RWPE1 (cell line): ENCODE measurements at regions not wholly inside any gene's neighbourhood (a gene's known extent, or its start where the extent isn't known, plus 50 kb on each side); places are given as distances from the start of the nearest gene placed in this dataset.

ENCODE experiments used
- CTCF ChIA-PET: fragments of 350-600 bp; sonication (Branson Sonifier 250); formaldehyde crosslinking; extraction: SDS; loops from one replicate; lab custom pipeline; 2021; lab: Yijun Ruan, JAX
- POLR2A ChIA-PET: fragments of 400-600 bp; formaldehyde crosslinking; extraction: SDS; loops from one replicate; lab custom pipeline; 2020; ENCODE audit warnings: antibody characterized with exemption; ENCODE audit not compliant: low non-redundant PET; lab: Yijun Ruan, JAX
- DNase-seq: peaks from one replicate; pipeline ENCODE4 v3.0.0; 2012; ENCODE audit warnings: low spot score
- H3K27ac ChIP-seq: fragments of 450-650 bp; 2 replicates; pipeline ENCODE4 v1.5.1; 2017
- TF ChIP-seq, protein P1 (sequence below): fragments of 450-650 bp; conservative IDR thresholded peaks from 2 replicates; pipeline ENCODE4 v1.5.1; 2017; ENCODE audit warnings: low read depth, mild to moderate bottlenecking

DNA sequence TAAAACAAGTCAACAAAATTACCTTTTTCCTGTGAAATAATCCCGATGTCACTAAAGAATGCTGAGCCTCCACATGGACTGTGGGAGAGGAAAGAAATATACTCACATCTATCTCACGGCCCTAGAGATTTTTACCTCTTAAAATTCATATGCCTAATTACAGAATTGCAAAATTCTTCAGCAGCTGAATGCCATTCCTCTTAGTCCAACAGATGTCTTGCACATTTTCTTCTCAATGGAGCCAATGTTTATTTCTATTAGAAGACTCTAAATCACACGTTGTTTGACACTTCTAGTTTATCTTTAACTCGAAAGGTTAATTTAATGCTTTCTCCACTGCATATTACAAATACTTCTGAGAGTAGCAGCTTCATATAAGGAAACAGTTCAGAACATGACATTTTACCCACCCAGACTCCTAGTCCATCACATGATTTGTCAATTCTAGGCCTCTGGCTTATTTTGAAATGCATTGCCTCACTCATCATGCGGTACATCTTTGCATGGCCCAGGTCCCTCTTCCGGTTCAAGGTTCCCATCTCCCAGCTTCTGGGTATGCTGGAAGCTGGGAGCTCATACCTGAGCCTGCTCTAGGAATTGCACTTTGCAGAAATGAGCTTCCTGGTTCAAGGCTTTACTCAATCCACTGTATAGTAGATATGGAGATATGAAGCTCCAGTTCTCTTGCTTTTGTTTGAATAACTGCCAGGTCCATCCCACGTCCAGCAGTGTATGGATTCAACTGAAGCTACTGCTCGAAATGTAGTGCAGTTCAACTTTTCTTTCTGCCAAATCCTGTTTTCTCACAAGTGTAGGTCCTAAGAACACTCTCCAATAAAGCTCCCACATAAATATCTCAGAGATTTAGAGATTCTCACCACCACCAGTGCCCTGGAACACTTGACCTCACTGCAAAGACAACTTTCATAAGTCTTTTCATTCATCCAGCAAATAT lies 306.2 kb downstream of the GPR37 start:
- ChIA-PET POLR2A (no interaction called here), CTCF (interaction anchor here (0.5 to 0.6 kb wide), 3 partner anchors 53 to 228 kb away, joined by 3 to 4 read pairs (median 3); no protein-coding TSS in a partner anchor)
- TF ChIP-seq, protein P1, sequence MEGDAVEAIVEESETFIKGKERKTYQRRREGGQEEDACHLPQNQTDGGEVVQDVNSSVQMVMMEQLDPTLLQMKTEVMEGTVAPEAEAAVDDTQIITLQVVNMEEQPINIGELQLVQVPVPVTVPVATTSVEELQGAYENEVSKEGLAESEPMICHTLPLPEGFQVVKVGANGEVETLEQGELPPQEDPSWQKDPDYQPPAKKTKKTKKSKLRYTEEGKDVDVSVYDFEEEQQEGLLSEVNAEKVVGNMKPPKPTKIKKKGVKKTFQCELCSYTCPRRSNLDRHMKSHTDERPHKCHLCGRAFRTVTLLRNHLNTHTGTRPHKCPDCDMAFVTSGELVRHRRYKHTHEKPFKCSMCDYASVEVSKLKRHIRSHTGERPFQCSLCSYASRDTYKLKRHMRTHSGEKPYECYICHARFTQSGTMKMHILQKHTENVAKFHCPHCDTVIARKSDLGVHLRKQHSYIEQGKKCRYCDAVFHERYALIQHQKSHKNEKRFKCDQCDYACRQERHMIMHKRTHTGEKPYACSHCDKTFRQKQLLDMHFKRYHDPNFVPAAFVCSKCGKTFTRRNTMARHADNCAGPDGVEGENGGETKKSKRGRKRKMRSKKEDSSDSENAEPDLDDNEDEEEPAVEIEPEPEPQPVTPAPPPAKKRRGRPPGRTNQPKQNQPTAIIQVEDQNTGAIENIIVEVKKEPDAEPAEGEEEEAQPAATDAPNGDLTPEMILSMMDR: no peak
- DNase-seq: no peak
- H3K27ac ChIP-seq: no peak overlapping the region

DNA sequence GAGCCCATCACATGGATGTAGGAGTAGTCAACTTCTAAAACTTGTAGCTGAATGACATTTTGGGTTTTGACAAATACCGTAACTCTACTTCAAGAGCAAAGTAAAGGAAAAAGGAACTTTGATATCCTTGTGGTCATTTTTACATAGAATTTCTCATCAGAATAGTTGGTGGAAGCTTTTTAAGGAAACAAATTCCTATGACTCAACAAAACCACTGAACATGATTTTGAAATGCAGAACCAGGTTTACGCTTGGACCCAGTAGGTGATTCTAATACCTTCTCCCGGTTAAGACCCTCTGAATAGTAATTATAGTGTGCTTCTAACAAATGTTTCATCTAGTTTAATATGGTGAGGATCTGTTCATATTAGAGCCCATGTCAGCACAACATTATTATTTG lies 307.8 kb downstream of the GPR37 start:
- DNase-seq: no peak
- CTCF ChIA-PET: no interaction called here
- TF ChIP-seq, protein P1: no peak
- no peak overlapping the region for H3K27ac ChIP-seq
- POLR2A ChIA-PET: interaction anchor here (0.6 kb wide), 1 partner anchor 373 kb away, joined by 6 read pairs; no protein-coding TSS in a partner anchor

DNA sequence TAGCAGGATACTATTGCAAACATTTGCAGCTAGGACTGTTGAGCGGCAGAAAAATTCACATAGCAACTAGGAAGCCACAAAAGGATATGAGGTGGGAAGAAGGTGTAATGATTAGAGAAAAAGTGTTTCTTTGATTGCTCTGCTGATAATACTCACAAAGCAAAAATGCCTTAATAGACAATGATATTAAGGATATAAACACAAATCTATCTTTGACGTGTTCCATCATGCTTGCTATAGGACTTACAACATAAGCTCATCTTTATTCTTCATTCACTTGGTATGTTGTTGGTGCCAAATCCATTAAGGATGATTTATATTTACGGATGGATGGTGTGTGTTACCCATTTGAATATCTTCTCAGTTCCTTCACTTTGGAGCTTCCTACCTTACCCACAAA lies 309.3 kb downstream of the GPR37 start:
- ChIA-PET CTCF (no interaction called here), POLR2A (no interaction called here)
- no peak overlapping the region for H3K27ac ChIP-seq
- TF ChIP-seq, protein P1: no peak
- DNase-seq: no peak

DNA sequence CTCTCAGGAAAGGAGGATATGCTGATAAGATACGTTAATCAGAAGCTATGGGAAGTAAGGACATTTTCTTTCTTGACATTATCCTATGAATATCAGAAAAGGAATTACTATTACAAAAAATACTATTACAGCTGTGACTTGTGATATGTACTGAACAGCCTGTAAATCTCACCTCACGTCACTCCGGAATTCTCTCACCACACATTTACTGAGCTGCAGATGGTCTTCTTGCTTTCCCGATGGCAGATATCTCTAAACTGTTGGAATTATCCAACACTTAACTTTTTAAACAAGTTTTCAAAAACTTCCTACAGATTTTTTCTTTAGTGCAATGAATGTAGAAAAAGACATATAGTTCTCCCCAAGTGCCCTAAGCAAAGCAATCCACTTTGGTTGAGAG lies 313.4 kb downstream of the GPR37 start:
- no peak overlapping the region for H3K27ac ChIP-seq
- TF ChIP-seq, protein P1: no peak
- no peak for DNase-seq
- ChIA-PET POLR2A (no interaction called here), CTCF (no interaction called here)

GRCh38 chr7:124449896-124450295 lies 315.7 kb downstream of the GPR37 start:
- CTCF ChIA-PET: no interaction called here
- POLR2A ChIA-PET: no interaction called here
- TF ChIP-seq, protein P1: no peak
- DNase-seq: no peak
- H3K27ac ChIP-seq: no peak overlapping the region

DNA sequence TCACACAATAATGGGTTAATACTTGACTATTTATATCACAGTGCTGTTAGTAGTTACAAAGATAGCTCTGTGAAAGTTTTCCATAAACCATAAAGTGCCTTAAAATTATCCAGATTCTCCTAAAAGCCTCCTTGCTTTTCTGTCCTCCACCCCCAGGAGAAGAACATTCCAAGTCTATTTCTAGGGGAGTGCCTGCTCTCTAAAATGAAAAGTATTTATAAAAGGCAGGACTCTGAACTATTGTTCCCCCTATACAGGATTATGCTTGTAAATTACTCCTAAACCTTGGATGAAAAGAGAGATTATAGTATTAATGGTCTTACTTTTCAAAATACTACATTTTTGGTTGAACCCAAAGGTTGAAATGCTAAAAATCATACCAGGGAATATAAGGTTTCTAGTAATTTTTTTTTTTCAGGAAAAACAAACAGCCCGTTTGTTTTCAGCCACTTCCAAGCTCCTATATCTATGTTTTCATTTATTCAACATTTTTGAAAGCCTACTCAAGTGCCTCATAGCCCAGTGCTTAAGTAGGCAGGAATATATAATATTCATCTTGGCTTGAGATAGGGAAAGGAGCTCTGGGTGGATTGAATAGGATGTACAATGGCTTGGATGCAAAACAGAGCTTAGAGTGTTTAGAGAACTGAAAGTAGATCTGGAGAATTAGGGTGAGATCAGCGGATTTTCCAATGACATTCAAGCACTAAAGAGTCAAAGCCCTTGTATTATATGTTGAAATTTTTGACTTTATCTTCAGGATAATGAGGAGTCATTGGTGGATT lies 320.7 kb downstream of the GPR37 start:
- ChIA-PET CTCF (interaction anchor here (1.0 kb wide), 1 partner anchor 16 kb away, joined by 3 read pairs; no protein-coding TSS in a partner anchor), POLR2A (no interaction called here)
- TF ChIP-seq, protein P1: no peak
- no peak for DNase-seq
- H3K27ac ChIP-seq: no peak overlapping the region
